KMS-11 (cell line): ENCODE measurements at regions not wholly inside any gene's neighbourhood (a gene's known extent, or its start where the extent isn't known, plus 50 kb on each side); places are given as distances from the start of the nearest gene placed in this dataset.

Experiments
- H2AFZ ChIP-seq: fragments of 200-600 bp; sonication (generic); 2 replicates; pipeline ENCODE4 v1.6.1; 2016; ENCODE audit warnings: antibody characterized with exemption, mixed run types, low read depth
- H3K27ac ChIP-seq: fragments of 200-600 bp; sonication (generic); 2 replicates; pipeline ENCODE4 v1.6.1; 2016; ENCODE audit warnings: mild to moderate bottlenecking, mixed run types
- H3K27me3 ChIP-seq: fragments of 200-600 bp; sonication (generic); 2 replicates; pipeline ENCODE4 v1.6.1; 2017; ENCODE audit warnings: mild to moderate bottlenecking, low read depth, mixed run types, moderate library complexity; ENCODE audit not compliant: insufficient read depth
- H3K36me3 ChIP-seq: fragments of 200-600 bp; sonication (generic); 2 replicates; pipeline ENCODE4 v1.6.1; 2017; ENCODE audit warnings: mild to moderate bottlenecking, mixed run types; ENCODE audit not compliant: insufficient read depth
- H3K4me1 ChIP-seq: fragments of 200-600 bp; sonication (generic); 2 replicates; pipeline ENCODE4 v1.6.1; 2016; ENCODE audit warnings: mild to moderate bottlenecking, low read depth, mixed run types; ENCODE audit not compliant: poor library complexity, severe bottlenecking
- H3K4me2 ChIP-seq: fragments of 200-600 bp; sonication (generic); 2 replicates; pipeline ENCODE4 v1.7.0; 2016; ENCODE audit warnings: mild to moderate bottlenecking, mixed run types
- H3K4me3 ChIP-seq: fragments of 200-600 bp; sonication (generic); IDR thresholded peaks from 2 replicates; pipeline ENCODE4 v1.6.1; 2017; ENCODE audit warnings: low read depth, low read length, mixed read lengths; ENCODE audit not compliant: insufficient read depth
- H3K79me2 ChIP-seq: fragments of 200-600 bp; sonication (generic); 2 replicates; pipeline ENCODE4 v1.6.1; 2016; ENCODE audit warnings: low read depth, mixed run types; ENCODE audit not compliant: insufficient read depth
- H3K9ac ChIP-seq: fragments of 200-600 bp; sonication (generic); 2 replicates; pipeline ENCODE4 v1.6.1; 2016; ENCODE audit warnings: mild to moderate bottlenecking, mixed run types
- H4K20me1 ChIP-seq: fragments of 200-600 bp; sonication (generic); 2 replicates; pipeline ENCODE4 v1.6.1; 2016; ENCODE audit warnings: mild to moderate bottlenecking, mixed run types; ENCODE audit not compliant: insufficient read depth
- TF ChIP-seq, protein P1 (sequence below): fragments of 200-600 bp; sonication (generic); conservative IDR thresholded peaks from 2 replicates; pipeline ENCODE4 v1.6.1; 2017; ENCODE audit warnings: low read depth, mild to moderate bottlenecking, antibody characterized with exemption, low read length, moderate library complexity, mixed read lengths

DNA sequence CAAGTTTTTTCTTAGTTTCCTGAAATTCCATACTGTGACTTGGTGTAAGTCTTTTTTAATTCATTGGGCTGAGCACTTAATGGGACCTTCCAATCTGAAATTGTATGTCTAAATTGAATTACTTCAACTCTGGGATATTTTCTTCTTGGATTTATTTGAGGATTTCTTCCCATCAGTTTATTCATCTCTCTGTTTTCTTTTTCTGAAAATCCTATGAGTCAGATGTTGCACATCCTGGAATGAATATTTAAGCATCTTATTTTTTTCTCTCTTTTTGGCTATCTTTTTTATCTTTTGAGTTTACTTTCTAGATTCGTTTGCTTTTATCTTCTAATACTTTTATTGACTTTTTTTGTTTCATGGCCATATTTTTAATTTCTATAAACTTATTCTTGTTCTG is 55.4 kb upstream of the ACYP2 start:
- Histone ChIP-seq H3K36me3 (no peaks in the 10 kb centered on the region), H3K27ac (no peak overlapping the region)

GRCh38 chr2:54059504-54059903 is 55.9 kb upstream of the ACYP2 start:
- Histone ChIP-seq H3K27ac (no peak overlapping the region), H3K27me3 (no peaks in the 10 kb centered on the region), H3K79me2 (no peaks in the 10 kb centered on the region), H3K36me3 (no peaks in the 10 kb centered on the region), H3K9ac (no peak overlapping the region), H3K4me1 (peaks cover 74% of the 10 kb centered on the region), H4K20me1 (no peaks in the 10 kb centered on the region), H3K4me2 (no peak overlapping the region), H2AFZ (no peak overlapping the region), H3K4me3 (no peak overlapping the region)
- TF ChIP-seq, protein P1, sequence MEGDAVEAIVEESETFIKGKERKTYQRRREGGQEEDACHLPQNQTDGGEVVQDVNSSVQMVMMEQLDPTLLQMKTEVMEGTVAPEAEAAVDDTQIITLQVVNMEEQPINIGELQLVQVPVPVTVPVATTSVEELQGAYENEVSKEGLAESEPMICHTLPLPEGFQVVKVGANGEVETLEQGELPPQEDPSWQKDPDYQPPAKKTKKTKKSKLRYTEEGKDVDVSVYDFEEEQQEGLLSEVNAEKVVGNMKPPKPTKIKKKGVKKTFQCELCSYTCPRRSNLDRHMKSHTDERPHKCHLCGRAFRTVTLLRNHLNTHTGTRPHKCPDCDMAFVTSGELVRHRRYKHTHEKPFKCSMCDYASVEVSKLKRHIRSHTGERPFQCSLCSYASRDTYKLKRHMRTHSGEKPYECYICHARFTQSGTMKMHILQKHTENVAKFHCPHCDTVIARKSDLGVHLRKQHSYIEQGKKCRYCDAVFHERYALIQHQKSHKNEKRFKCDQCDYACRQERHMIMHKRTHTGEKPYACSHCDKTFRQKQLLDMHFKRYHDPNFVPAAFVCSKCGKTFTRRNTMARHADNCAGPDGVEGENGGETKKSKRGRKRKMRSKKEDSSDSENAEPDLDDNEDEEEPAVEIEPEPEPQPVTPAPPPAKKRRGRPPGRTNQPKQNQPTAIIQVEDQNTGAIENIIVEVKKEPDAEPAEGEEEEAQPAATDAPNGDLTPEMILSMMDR, result no peak

More for the DNA sequence above, 55.4 kb upstream of the ACYP2 start:
- Histone ChIP-seq H4K20me1 (no peaks in the 10 kb centered on the region), H3K4me2 (no peak overlapping the region), H3K79me2 (no peaks in the 10 kb centered on the region), H3K9ac (no peak overlapping the region), H3K4me1 (peaks cover 74% of the 10 kb centered on the region), H3K4me3 (no peak overlapping the region), H3K27me3 (no peaks in the 10 kb centered on the region), H2AFZ (no peak overlapping the region)
- TF ChIP-seq, protein P1, result no peak

GRCh38 chr2:54058449-54058848 is 57.0 kb upstream of the ACYP2 start:
- H3K27ac ChIP-seq, result no peak overlapping the region
- no peaks in the 10 kb centered on the region for H3K79me2 ChIP-seq
- no peaks in the 10 kb centered on the region for H4K20me1 ChIP-seq
- H2AFZ ChIP-seq, result no peak overlapping the region
- no peak overlapping the region for H3K9ac ChIP-seq
- peaks cover 74% of the 10 kb centered on the region for H3K4me1 ChIP-seq
- H3K36me3 ChIP-seq, result no peaks in the 10 kb centered on the region
- H3K4me3 ChIP-seq, result no peak overlapping the region
- TF ChIP-seq, protein P1, result no peak
- no peaks in the 10 kb centered on the region for H3K27me3 ChIP-seq
- H3K4me2 ChIP-seq, result no peak overlapping the region

DNA sequence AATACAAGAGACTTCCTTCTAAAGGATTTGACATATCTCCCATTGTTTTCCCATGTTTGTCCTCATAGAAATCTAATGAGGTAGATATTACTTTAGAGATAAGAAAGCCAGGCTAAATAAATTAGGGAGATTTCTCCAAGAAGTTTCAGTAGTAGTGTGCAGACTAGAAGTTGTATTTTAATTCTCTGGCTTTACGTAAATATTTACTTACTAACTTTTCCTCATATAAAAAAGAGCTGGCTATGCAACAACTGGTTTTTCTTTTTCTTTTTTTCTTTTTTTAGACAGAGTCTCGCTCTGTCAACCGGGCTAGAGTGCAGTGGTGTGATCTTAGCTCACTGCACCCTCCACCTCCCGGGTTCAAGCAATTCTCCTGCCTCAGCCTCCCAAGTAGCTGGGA is 60.6 kb upstream of the ACYP2 start:
- Histone ChIP-seq H3K4me1 (peaks cover 64% of the 10 kb centered on the region), H3K36me3 (no peaks in the 10 kb centered on the region), H2AFZ (peak overlapping the region; percentile 66), H3K27me3 (no peaks in the 10 kb centered on the region), H3K4me2 (peak overlapping the region; percentile 61), H3K4me3 (no peak overlapping the region), H4K20me1 (no peaks in the 10 kb centered on the region), H3K9ac (peak overlapping the region; percentile 9; the same call in 1 of the 2 replicates), H3K79me2 (no peaks in the 10 kb centered on the region), H3K27ac (peak overlapping the region; percentile 63)
- TF ChIP-seq, protein P1, result no peak

- Histone ChIP-seq H4K20me1 (no peaks in the 10 kb centered on the region), H3K79me2 (no peaks in the 10 kb centered on the region), H3K36me3 (no peaks in the 10 kb centered on the region), H3K9ac (peak overlapping the region; percentile 9; the same call in 1 of the 2 replicates), H3K27ac (peak overlapping the region; percentile 63), H3K4me3 (no peak overlapping the region), H3K4me2 (peak overlapping the region; percentile 61), H2AFZ (peak overlapping the region; percentile 66), H3K27me3 (no peaks in the 10 kb centered on the region), H3K4me1 (peaks cover 64% of the 10 kb centered on the region)
- TF ChIP-seq, protein P1, result no peak
Measured at GRCh38 chr2:54054271-54054670, 61.1 kb upstream of the ACYP2 start.
